Endothelial cell of umbilical vein (primary cell): ENCODE measurements at regions not wholly inside any gene's neighbourhood (a gene's known extent, or its start where the extent isn't known, plus 50 kb on each side); places are given as distances from the start of the nearest gene placed in this dataset.

Source experiments
- BruUV-seq: library from RNA; stranded (reverse); fragments of 400-500 nt; replicated peaks from 2 replicates; lab custom pipeline; 2021; lab: Mats Ljungman, UMichigan
- CTCF ChIA-PET: fragments of 300-600, 350-600 bp; sonication (Branson Sonifier 250); formaldehyde crosslinking; loops from one replicate; lab custom pipeline; 2021; ENCODE audit warnings: antibody characterized with exemption, inconsistent platforms; lab: Charles Lee
- POLR2A ChIA-PET: fragments of 300-600, 350-600 bp; sonication (Branson Sonifier 250); formaldehyde crosslinking; loops from one replicate; lab custom pipeline; 2021; ENCODE audit warnings: antibody characterized with exemption, inconsistent platforms; lab: Charles Lee
- DNase-seq: peaks from one replicate; pipeline ENCODE4 v3.0.0-alpha.2; 2011; ENCODE audit warnings: low read depth, low spot score
- FAIRE-seq: peaks from 2 replicates; lab custom pipeline; 2011; peaks lifted over from hg19 to GRCh38; lab: Jason Lieb, UNC
- H2AFZ ChIP-seq: 2 replicates; pipeline ENCODE4 v1.6.0; 2012; ENCODE audit warnings: low read depth, low read length, control low read depth, inconsistent platforms
- H3K27ac ChIP-seq: 2 replicates; pipeline ENCODE4 v1.5.1; 2011; ENCODE audit warnings: low read depth, mild to moderate bottlenecking, control low read depth, low read length, moderate library complexity; ENCODE audit not compliant: insufficient read depth
- H3K27me3 ChIP-seq, 2 experiments: 2 replicates each; pipeline versions ENCODE4 v1.6.0 to v1.6.1; 2011; ENCODE audit warnings: low read length in 2 of 2, mixed read lengths in 1 of 2; ENCODE audit not compliant: control insufficient read depth in 2 of 2, insufficient read depth in 2 of 2
- H3K36me3 ChIP-seq, 2 experiments: 2 replicates in 1 of 2; 3 replicates in 1 of 2; pipeline ENCODE4 v1.5.1; 2011; ENCODE audit warnings: low read length in 2 of 2, mild to moderate bottlenecking in 1 of 2, moderate library complexity in 1 of 2; ENCODE audit not compliant: control insufficient read depth in 2 of 2, insufficient read depth in 2 of 2; ENCODE audit errors: extremely low read depth in 1 of 2
- H3K4me1 ChIP-seq: 3 replicates; pipeline ENCODE4 v1.5.1; 2011; ENCODE audit warnings: mild to moderate bottlenecking, low read length; ENCODE audit not compliant: control insufficient read depth, insufficient read depth; ENCODE audit errors: extremely low read depth
- H3K4me2 ChIP-seq: 2 replicates; pipeline ENCODE4 v1.6.1; 2011; ENCODE audit warnings: low read length, control low read depth, mixed read lengths; ENCODE audit not compliant: insufficient read depth
- H3K4me3 ChIP-seq, 3 experiments: fragments of 200-600 bp in 1 of 3; sonication (generic), shearing (Covaris generic) in 1 of 3; replicated peaks in 1 of 3; 2 replicates each; pipeline ENCODE4 v1.5.1; 2011 to 2016; ENCODE audit warnings: control low read depth in 3 of 3, low read length in 3 of 3, mild to moderate bottlenecking in 2 of 3, inconsistent platforms in 1 of 3, low read depth in 1 of 3, moderate library complexity in 1 of 3; ENCODE audit not compliant: insufficient read depth in 1 of 3
- H3K79me2 ChIP-seq: 2 replicates; pipeline ENCODE4 v1.6.0; 2012; ENCODE audit warnings: low read length, inconsistent platforms; ENCODE audit not compliant: control insufficient read depth, insufficient read depth
- H3K9ac ChIP-seq: replicated peaks from 2 replicates; pipeline ENCODE3; 2011; ENCODE audit warnings: low read length, control low read depth; ENCODE audit not compliant: insufficient read depth; ENCODE audit errors: extremely low read depth
- H3K9me1 ChIP-seq: replicated peaks from 3 replicates; pipeline ENCODE4 v1.6.0; 2011; ENCODE audit warnings: mild to moderate bottlenecking, low read length; ENCODE audit not compliant: control insufficient read depth, insufficient read depth; ENCODE audit errors: extremely low read depth
- H3K9me3 ChIP-seq: replicated peaks from 2 replicates; pipeline ENCODE4 v1.5.1; 2012; ENCODE audit warnings: low read length, inconsistent platforms; ENCODE audit not compliant: control insufficient read depth, insufficient read depth
- H4K20me1 ChIP-seq: replicated peaks from 2 replicates; pipeline ENCODE3; 2011; ENCODE audit warnings: mild to moderate bottlenecking, low read length; ENCODE audit not compliant: control insufficient read depth, insufficient read depth; ENCODE audit errors: extremely low read depth
- EZH2 ChIP-seq: IDR thresholded peaks from 2 replicates; pipeline ENCODE4 v1.6.1; 2012; ENCODE audit warnings: borderline replicate concordance, low read depth, mild to moderate bottlenecking, moderate library complexity, low read length, inconsistent platforms; ENCODE audit not compliant: severe bottlenecking
- FOS ChIP-seq: IDR thresholded peaks from 2 replicates; pipeline ENCODE4 v1.6.1; 2011; ENCODE audit warnings: mild to moderate bottlenecking, low read length, moderate library complexity, borderline replicate concordance; ENCODE audit not compliant: insufficient read depth
- GATA2 ChIP-seq: IDR thresholded peaks from 2 replicates; pipeline ENCODE4 v1.7.0; 2011; ENCODE audit warnings: low read depth, mild to moderate bottlenecking, moderate library complexity, mixed read lengths, low read length; ENCODE audit not compliant: insufficient read length, insufficient read depth
- JUN ChIP-seq: IDR thresholded peaks from 2 replicates; pipeline ENCODE4 v1.6.1; 2011; ENCODE audit warnings: borderline replicate concordance, low read depth; ENCODE audit not compliant: insufficient read length, insufficient read depth
- MYC ChIP-seq: IDR thresholded peaks from one replicate; pipeline ENCODE4 v1.6.1; 2011; ENCODE audit warnings: mild to moderate bottlenecking, low read depth, low read length
- POLR2A ChIP-seq: IDR thresholded peaks from 2 replicates; pipeline ENCODE4 v1.6.1; 2012; ENCODE audit warnings: low read depth, mild to moderate bottlenecking, control low read depth, low read length
- POLR2AphosphoS5 ChIP-seq: IDR thresholded peaks from 2 replicates; pipeline ENCODE4 v1.6.1; 2012; ENCODE audit warnings: low read depth, mild to moderate bottlenecking, control low read depth, low read length, moderate library complexity; ENCODE audit not compliant: insufficient read depth
- dilution Hi-C: fragments of 300-500 bp; cut with MboI; formaldehyde crosslinking; loops from one replicate; pipeline ENCODE4 v1.15.0; 2019; ENCODE audit warnings: low sequenced_read_pairs; ENCODE audit not compliant: extremely low pct_ligation_motif_present
- intact Hi-C: fragments of 100-400 bp; cut with micrococcal nuclease; formaldehyde crosslinking; loops from one replicate; pipeline ENCODE4 v1.10.0; 2022
- TF ChIP-seq, protein P1 (sequence below), 2 donors: IDR thresholded peaks; 1 replicate in 1 of 2; 2 replicates in 1 of 2; pipeline ENCODE4 v1.5.1; 2011; ENCODE audit warnings: low read length in 2 of 2, mild to moderate bottlenecking in 2 of 2, moderate library complexity in 2 of 2, control low read depth in 1 of 2, inconsistent platforms in 1 of 2, low read depth in 1 of 2; ENCODE audit not compliant: insufficient read depth in 1 of 2; ENCODE audit errors: extremely low read depth in 1 of 2
- TF ChIP-seq, protein P2 (sequence below): IDR thresholded peaks from 2 replicates; pipeline ENCODE4 v1.6.1; 2011; ENCODE audit not compliant: insufficient read depth, insufficient read length

DNA sequence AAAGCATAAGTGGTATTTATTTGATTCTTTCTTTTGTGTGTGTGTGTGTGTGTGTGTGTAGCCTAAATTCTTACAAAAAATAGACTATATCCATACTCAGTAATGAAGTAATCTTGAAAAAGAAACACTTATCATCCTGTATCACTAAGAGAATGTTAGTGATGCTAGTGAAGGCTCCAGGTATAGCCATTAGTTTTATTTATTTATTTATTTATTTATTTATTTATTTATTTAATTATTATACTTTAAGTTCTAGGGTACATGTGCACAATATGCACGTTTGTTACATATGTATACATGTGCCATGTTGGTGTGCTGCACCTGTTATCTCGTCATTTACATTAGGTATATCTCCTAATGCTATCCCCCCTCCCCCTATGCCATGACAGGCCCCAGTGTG is 436.0 kb downstream of the HTR7 start:
- DNase-seq = no peak
- Histone ChIP-seq H3K9me3 (no peaks in the 10 kb centered on the region), H2AFZ (no peak overlapping the region), H3K27ac (no peak overlapping the region), H3K4me1 (peaks cover 26% of the 10 kb centered on the region), H3K27me3 (no peaks in the 10 kb centered on the region), H3K4me3 (no peak overlapping the region), H3K9ac (no peak overlapping the region), H4K20me1 (no peaks in the 10 kb centered on the region), H3K9me1 (no peaks in the 10 kb centered on the region), H3K36me3 (no peaks in the 10 kb centered on the region), H3K79me2 (no peaks in the 10 kb centered on the region), H3K4me2 (no peak overlapping the region)
- ChIA-PET CTCF (no interaction called here), POLR2A (no interaction called here)
- BruUV-seq = no TSS peak
- dilution Hi-C loops (no loop called here), intact Hi-C loops (no loop called here)
- TF ChIP-seq JUN = no peak
- no peak for TF ChIP-seq EZH2
- TF ChIP-seq, protein P1, sequence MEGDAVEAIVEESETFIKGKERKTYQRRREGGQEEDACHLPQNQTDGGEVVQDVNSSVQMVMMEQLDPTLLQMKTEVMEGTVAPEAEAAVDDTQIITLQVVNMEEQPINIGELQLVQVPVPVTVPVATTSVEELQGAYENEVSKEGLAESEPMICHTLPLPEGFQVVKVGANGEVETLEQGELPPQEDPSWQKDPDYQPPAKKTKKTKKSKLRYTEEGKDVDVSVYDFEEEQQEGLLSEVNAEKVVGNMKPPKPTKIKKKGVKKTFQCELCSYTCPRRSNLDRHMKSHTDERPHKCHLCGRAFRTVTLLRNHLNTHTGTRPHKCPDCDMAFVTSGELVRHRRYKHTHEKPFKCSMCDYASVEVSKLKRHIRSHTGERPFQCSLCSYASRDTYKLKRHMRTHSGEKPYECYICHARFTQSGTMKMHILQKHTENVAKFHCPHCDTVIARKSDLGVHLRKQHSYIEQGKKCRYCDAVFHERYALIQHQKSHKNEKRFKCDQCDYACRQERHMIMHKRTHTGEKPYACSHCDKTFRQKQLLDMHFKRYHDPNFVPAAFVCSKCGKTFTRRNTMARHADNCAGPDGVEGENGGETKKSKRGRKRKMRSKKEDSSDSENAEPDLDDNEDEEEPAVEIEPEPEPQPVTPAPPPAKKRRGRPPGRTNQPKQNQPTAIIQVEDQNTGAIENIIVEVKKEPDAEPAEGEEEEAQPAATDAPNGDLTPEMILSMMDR (IDR thresholded peaks at IDR 0.05; ENCODE audit: extremely low read depth in 1 of 2, insufficient read depth in 1 of 2, low read depth in 1 of 2, low read length in 2 of 2) = no peak
- TF ChIP-seq, protein P2, sequence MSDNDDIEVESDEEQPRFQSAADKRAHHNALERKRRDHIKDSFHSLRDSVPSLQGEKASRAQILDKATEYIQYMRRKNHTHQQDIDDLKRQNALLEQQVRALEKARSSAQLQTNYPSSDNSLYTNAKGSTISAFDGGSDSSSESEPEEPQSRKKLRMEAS = no peak
- no peak for TF ChIP-seq MYC
- TF ChIP-seq POLR2AphosphoS5 = no peak
- TF ChIP-seq GATA2 = no peak
- no peak for TF ChIP-seq FOS
- TF ChIP-seq POLR2A = no peak
- FAIRE-seq = no peak
